Thoracic aorta (tissue), 2 donors: ENCODE measurements at regions not wholly inside any gene's neighbourhood (a gene's known extent, or its start where the extent isn't known, plus 50 kb on each side); places are given as distances from the start of the nearest gene placed in this dataset.

Experiments used
- ATAC-seq: fragments of 150-250 bp; one replicate; pipeline ENCODE4 v1.8.0; 2017; ENCODE audit warnings: low read depth; ENCODE audit not compliant: insufficient number of reproducible peaks, low FRiP score
- DNase-seq: peaks from one replicate; pipeline ENCODE4 v3.0.0-alpha.2; 2020; ENCODE audit warnings: low spot score
- H3K27ac ChIP-seq, 2 donors: fragments of 200-600 bp; sonication (generic); 1 replicate in 1 of 2; 2 replicates in 1 of 2; pipeline ENCODE4 v1.5.1; 2016; ENCODE audit warnings: mild to moderate bottlenecking in 2 of 2, moderate library complexity in 2 of 2
- H3K27me3 ChIP-seq: fragments of 200-600 bp; sonication (generic); replicated peaks from 2 replicates; pipeline ENCODE4 v1.6.0; 2016; ENCODE audit warnings: mild to moderate bottlenecking; ENCODE audit not compliant: insufficient read depth
- H3K36me3 ChIP-seq: fragments of 200-600 bp; sonication (generic); one replicate; pipeline ENCODE4 v1.5.1; 2016
- H3K4me1 ChIP-seq, 2 donors: fragments of 200-600 bp; sonication (generic); 1 replicate in 1 of 2; 2 replicates in 1 of 2; pipeline versions ENCODE4 v1.5.1 to v1.6.0; 2016; ENCODE audit warnings: low read depth in 2 of 2, mild to moderate bottlenecking in 1 of 2; ENCODE audit not compliant: control insufficient read depth in 1 of 2
- H3K4me3 ChIP-seq: fragments of 200-600 bp; sonication (generic); 2 replicates; pipeline ENCODE4 v1.5.1; 2016; ENCODE audit warnings: mild to moderate bottlenecking
- H3K9me3 ChIP-seq: fragments of 200-600 bp; sonication (generic); 2 replicates; pipeline ENCODE4 v1.5.1; 2016
- CTCF ChIP-seq: fragments of 200-600 bp; sonication (generic); IDR thresholded peaks from one replicate; pipeline ENCODE4 v1.5.1; 2019; ENCODE audit warnings: antibody characterized with exemption

- no peaks in the 10 kb centered on the region for H3K9me3 ChIP-seq
- DNase-seq (no peak), ATAC-seq (no peak)
- no peak overlapping the region for H3K4me3 ChIP-seq
- H3K27me3 ChIP-seq: no peaks in the 10 kb centered on the region
- H3K4me1 ChIP-seq: no peaks in the 10 kb centered on the region
- no peaks in the 10 kb centered on the region for H3K36me3 ChIP-seq
- TF ChIP-seq CTCF: no peak
- no peak overlapping the region for H3K27ac ChIP-seq
Observed at GRCh38 chr22:19620742-19621371, 93.4 kb upstream of the SEPTIN5 start.

- Histone ChIP-seq H3K4me1 (no peaks in the 10 kb centered on the region), H3K27ac (no peak overlapping the region), H3K36me3 (no peaks in the 10 kb centered on the region), H3K4me3 (no peak overlapping the region), H3K27me3 (no peaks in the 10 kb centered on the region), H3K9me3 (no peaks in the 10 kb centered on the region)
- ATAC-seq (no peak), DNase-seq (no peak)
- TF ChIP-seq CTCF: no peak
Observed at GRCh38 chr22:19621373-19622060, 92.8 kb upstream of the SEPTIN5 start.

GRCh38 chr22:19622061-19622441 is 92.3 kb upstream of the SEPTIN5 start:
- Histone ChIP-seq H3K27ac (no peak overlapping the region), H3K4me3 (no peak overlapping the region), H3K4me1 (no peaks in the 10 kb centered on the region), H3K36me3 (no peaks in the 10 kb centered on the region), H3K27me3 (no peaks in the 10 kb centered on the region), H3K9me3 (no peaks in the 10 kb centered on the region)
- no peak for TF ChIP-seq CTCF
- DNase-seq (no peak), ATAC-seq (no peak)

GRCh38 chr22:19625331-19626041 is 88.8 kb upstream of the SEPTIN5 start:
- Histone ChIP-seq H3K4me3 (no peak overlapping the region), H3K4me1 (no peaks in the 10 kb centered on the region), H3K27me3 (no peaks in the 10 kb centered on the region), H3K27ac (no peak overlapping the region), H3K36me3 (no peaks in the 10 kb centered on the region), H3K9me3 (no peaks in the 10 kb centered on the region)
- ATAC-seq (no peak), DNase-seq (no peak)
- no peak for TF ChIP-seq CTCF

DNA sequence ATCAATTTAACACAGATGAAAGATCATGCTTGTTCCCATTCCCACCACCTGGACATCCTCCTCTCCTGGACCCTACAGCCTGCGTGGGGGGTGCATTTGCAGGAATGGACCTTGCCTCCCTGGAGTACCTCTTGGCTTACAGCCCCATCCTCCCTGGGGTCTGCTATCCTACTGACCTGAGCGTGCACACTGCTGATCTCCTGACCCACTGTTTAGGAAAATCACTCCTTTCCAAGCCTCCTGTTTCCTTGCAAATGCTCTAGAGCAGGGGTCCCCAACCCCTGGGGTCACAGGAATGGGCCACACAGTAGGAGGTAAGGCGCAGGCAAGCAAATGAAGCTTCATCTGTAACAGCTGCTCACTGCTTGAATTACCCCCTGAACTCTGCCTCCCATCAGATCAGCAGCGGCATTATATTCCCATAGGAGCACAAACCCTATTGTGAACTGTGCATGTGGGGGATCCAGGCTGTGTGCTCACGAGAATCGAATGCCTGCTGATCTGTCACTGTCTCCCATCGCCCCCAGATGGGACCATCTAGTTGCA is 88.2 kb upstream of the SEPTIN5 start:
- Histone ChIP-seq H3K36me3 (no peaks in the 10 kb centered on the region), H3K27ac (no peak overlapping the region), H3K4me1 (no peaks in the 10 kb centered on the region), H3K9me3 (no peaks in the 10 kb centered on the region), H3K27me3 (no peaks in the 10 kb centered on the region), H3K4me3 (no peak overlapping the region)
- ATAC-seq: no peak
- no peak for TF ChIP-seq CTCF
- DNase-seq: no peak
